Stimulated activated CD4-positive, alpha-beta T cell treated with anti-CD3 and anti-CD28 coated beads, Interleukin-15, amount 100 ng/mL, for 48 hours (primary cell): ENCODE measurements at regions not wholly inside any gene's neighbourhood (a gene's known extent, or its start where the extent isn't known, plus 50 kb on each side); places are given as distances from the start of the nearest gene placed in this dataset.

ENCODE experiments used
- DNase-seq, 2 donors: peaks; one replicate each; pipeline ENCODE4 v3.0.0-alpha.2; 2020; ENCODE audit warnings: low read depth in 2 of 2

DNA sequence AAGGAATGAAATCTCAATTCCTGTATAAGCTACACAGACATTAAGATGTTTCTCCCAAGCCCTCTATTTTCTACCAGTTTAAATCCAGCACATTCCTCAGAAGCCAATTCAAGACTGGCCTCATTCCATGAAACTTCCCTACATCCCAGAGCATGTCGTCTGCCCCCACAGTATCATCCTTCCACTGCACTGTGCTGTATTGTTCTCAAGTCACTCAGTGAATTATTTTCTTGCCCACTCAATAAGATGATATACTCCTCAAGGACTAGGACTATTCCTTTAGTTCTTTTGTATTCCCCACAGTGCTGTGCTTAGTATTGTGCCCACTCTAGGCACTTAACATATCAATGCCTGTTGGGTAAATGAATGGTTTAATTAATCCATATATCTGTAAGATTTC lies 203.1 kb upstream of the BLID start:
- DNase-seq, result no peak

GRCh38 chr11:122317305-122317704 lies 201.3 kb upstream of the BLID start:
- no peak for DNase-seq

DNA sequence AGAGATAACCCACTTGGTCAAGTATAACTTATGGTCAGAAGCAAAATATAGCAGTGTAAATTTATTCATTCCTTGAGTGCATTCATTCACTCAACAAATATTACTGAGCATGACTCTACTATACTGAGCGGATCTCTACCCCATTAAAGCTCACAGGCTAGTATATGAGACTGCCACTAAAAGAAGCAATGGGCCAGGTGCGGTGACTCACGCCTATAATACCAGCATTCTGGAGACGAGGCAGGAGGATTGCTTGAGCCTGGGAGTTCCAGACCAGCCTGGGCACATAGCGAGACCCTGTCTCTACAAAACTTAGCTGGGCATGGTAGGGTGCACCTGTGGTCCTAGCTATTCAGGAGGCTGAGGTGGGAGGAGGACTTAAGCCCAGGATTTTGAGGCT lies 197.6 kb upstream of the BLID start:
- no peak for DNase-seq

- DNase-seq, result no peak
These were observed 195.3 kb upstream of the BLID start for GRCh38 chr11:122311216-122311755.

GRCh38 chr11:122310766-122311165 lies 194.8 kb upstream of the BLID start:
- DNase-seq, result no peak

GRCh38 chr11:122309262-122309925 lies 193.4 kb upstream of the BLID start:
- DNase-seq, result no peak

GRCh38 chr11:122308226-122308625 lies 192.2 kb upstream of the BLID start:
- no peak for DNase-seq

GRCh38 chr11:122307476-122308035 lies 191.5 kb upstream of the BLID start:
- DNase-seq, result no peak

GRCh38 chr11:122306831-122307391 lies 190.9 kb upstream of the BLID start:
- DNase-seq, result no peak

DNA sequence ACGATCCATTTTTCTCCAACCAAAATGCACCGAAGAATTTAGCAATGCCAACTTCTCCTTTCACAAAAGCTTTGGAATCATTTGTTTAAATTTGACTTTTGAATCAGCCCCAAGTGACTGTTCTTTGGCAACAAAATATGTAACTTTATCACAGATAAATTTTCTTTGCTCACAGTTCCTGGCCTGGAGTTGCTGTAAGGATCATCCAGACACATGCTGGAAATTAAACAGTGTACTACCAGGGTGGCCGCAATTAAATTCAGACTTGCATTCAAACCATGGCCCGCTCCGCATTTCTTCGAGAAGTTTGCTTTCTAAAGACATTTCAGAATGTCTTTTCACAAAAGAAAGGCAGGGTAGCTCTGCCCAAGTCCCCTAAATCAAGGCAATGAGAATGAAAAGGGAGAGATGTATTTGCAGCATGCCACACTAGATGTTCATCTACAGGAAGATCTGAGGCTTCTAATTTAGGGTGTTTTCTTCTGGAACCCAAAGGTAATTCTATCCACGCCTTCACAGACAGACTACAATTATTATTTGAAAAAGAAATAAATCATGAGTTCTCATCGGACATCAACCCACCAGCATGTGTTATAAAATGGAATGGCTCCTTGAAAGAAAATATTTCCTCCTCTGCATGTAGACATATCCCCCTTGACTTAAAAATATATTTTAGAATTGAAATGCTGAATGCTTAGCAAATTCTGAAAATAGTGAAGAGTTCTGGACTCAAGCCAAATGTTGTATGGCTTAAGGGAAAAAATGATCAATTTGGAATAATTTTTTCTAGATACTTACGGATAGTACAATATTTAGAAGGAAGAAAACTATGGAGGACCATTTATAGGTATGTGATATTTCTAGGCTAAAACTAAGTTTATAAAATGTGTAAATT lies 189.7 kb upstream of the BLID start:
- DNase-seq, result no peak

GRCh38 chr11:122304973-122305372 lies 189.0 kb upstream of the BLID start:
- no peak for DNase-seq

- DNase-seq, result no peak
These were observed 188.3 kb upstream of the BLID start for GRCh38 chr11:122304306-122304705.

DNA sequence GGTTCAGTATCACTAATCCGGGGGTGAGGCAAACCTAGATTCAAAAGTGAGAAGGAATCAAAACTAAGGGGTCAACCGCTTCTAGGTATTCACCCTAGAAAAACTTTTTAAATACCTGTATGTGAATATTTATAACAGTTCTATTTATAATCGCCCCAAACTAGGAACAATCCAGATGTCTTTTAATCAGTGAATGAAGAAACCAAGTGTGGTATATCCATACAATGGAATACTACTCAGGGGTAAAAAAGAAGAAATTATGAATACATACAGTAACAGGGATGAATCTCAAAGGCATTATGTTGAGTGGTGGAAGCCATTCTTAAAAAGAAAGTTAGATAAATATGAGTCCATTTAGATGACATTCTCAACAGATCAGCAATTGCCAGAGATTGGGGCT lies 178.0 kb upstream of the BLID start:
- DNase-seq, result no peak

DNA sequence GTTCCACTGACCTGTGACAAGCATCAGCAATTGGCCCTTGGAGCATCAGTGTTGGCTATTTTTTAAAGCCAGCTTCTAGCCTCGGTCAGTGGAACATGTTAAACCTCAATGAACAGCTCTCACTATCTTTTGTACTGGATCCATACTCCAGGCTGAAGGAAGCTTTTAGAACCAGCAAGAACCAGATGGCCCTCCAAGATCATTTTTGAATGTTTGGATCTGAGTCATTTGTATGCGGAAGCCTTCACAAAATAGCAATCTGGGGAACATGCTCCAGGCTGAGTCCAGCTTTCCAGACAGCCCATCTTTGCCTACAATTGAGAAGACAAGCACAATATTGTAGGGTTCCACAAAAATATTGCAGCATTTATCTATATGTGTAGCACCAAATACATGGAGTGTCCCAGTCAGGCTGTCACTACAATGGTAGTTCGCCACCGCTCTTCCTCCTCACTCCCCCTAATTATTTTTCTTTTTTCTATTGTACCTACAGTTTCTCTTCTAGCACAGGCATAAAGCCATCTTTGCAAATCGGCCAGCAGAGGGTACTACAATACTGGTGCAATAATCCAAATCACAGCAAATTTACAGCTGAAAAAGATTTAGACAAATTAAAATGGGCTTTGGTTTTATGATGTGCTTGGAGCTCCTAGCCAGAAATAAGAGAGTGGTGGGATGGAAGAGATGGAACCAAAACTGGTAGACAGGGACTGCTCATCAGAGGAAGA lies 177.4 kb upstream of the BLID start:
- DNase-seq, result no peak

DNA sequence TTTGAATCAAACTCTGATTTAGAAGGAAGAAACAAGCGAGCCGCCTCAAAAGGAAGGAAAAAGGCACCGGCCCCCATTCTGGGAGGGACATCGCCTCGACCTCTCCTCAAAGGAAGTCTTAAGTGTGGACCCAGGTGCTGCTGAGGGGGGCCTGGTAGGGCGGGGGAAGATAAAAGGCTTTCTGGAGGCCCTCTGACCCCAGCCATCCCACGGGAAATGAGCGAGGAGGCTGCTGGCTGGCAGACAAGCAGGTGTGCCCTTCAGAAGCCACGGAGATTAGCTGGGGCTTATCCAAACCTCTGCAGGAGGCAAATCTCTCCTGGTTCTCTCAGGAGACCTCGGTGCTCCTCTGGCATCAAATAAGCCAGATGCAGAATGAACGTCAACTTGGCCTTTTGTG lies 171.4 kb upstream of the BLID start:
- no peak for DNase-seq

DNA sequence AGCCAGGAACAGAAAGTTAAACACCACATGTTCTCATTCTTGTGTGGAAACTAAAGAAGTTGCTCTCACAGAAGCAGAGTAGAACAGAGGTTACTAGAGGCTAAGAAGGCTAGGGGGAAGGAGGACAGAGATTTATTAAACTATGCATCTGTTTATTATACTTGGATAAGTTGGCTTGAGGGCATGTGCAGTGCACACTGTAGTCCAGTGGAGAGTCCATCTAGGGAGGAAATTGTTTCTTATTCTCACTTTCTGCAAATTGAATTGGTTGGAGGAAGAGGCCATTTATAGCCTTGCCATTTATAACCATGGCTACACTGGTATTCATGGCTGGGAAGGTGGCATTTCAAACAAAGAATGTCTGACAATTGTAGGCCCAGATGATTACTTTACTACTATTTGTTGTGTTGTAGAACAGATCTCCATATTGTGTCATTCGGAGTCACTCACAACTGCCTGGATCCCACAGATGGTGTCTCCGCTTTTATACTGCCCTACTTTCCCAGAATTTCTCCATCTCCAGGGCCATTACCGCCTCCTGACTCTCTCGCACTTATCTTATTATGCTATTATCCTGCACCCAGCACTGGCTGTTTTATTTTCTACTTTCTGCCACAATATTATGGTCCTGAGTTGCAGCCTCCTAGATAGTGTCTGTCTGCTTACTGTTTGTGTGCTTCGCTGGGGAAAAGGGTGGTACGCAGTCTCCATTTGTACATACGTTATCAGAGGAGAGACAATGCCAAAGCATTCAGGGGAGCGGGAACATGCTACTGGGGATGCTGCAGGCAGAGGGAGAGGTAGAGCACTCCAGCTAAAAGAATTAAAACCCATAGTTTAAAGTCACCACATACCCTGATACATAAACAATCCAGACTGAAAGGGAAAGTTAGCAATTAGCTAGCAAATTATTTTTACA lies 169.3 kb upstream of the BLID start:
- DNase-seq, result no peak

- DNase-seq, result no peak
These were observed 164.9 kb upstream of the BLID start for GRCh38 chr11:122280870-122281269.

DNA sequence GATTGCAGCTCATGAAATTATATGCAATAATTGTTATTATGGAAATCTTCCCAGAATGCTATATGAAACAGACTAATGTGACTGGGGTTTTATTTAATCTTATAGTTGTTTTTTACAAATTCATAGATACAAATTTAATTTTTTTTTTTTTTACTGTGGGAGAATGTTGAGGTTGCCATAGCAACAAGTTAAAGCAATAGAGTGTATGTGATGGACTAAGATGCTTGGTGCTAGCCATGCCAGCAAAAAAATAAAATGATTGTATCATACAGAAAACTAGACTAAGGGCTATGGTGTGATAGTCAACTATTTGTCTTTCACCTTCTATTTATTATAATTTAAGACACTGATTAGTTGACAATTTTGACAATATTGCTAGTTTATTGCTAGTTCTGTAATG lies 163.2 kb upstream of the BLID start:
- no peak for DNase-seq

- DNase-seq, result no peak
These were observed 161.5 kb upstream of the BLID start for GRCh38 chr11:122277493-122277892.

- DNase-seq, result no peak
These were observed 160.2 kb upstream of the BLID start for GRCh38 chr11:122276221-122276620.

DNA sequence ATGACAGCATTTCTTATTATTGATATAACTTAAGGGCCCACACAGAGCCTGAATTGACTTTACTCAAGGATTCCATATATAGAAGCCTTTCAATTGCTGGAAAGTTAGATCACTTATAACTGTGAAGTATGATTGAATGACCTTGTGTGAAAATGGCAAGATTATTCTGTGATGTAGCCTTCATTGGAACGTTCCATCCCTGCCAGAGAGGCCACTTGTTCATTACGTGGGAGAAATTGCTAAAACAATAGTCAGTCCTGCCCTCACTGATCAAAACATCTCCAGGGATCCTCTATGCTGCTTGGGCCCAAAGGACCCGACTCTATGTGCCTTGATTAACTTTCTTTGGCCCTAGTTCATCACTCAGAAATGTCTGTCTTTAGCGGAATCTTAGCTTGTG lies 159.5 kb upstream of the BLID start:
- DNase-seq, result no peak
